WI38 (cell line): ENCODE measurements at regions not wholly inside any gene's neighbourhood (a gene's known extent, or its start where the extent isn't known, plus 50 kb on each side); places are given as distances from the start of the nearest gene placed in this dataset.
"Not testable (repeated sequence)": the region's sequence is repeated elsewhere in the genome, so short reads cannot be mapped to it uniquely, and the experiment has no call there.

Experiments used
- H3K4me3 ChIP-seq: 2 replicates; pipeline ENCODE4 v1.5.1; 2011; ENCODE audit warnings: low read depth, mild to moderate bottlenecking, control low read depth, low read length
- CTCF ChIP-seq: IDR thresholded peaks from 2 replicates; pipeline ENCODE4 v1.5.1; 2012; ENCODE audit warnings: low read depth, mild to moderate bottlenecking, control low read depth, low read length

- H3K4me3 ChIP-seq: not testable (repeated sequence)
Observed at GRCh38 chr15:20303248-20304171, 238.1 kb downstream of the GOLGA6L6 start.

- not testable (repeated sequence) for H3K4me3 ChIP-seq
Observed at GRCh38 chr15:20302141-20303069, 239.2 kb downstream of the GOLGA6L6 start.

GRCh38 chr15:20301471-20302081 lies 240.0 kb downstream of the GOLGA6L6 start:
- not testable (repeated sequence) for H3K4me3 ChIP-seq

GRCh38 chr15:20301041-20301390 lies 240.6 kb downstream of the GOLGA6L6 start:
- H3K4me3 ChIP-seq: not testable (repeated sequence)

GRCh38 chr15:20300351-20301040 lies 241.1 kb downstream of the GOLGA6L6 start:
- H3K4me3 ChIP-seq: not testable (repeated sequence)

- not testable (repeated sequence) for H3K4me3 ChIP-seq
Observed at GRCh38 chr15:20297603-20298123, 243.9 kb downstream of the GOLGA6L6 start.

GRCh38 chr15:20296261-20296660 lies 245.3 kb downstream of the GOLGA6L6 start:
- not testable (repeated sequence) for H3K4me3 ChIP-seq

GRCh38 chr15:20295238-20295811 lies 246.3 kb downstream of the GOLGA6L6 start:
- H3K4me3 ChIP-seq: no peak overlapping the region
- no peak for TF ChIP-seq CTCF

- no peak overlapping the region for H3K4me3 ChIP-seq
- no peak for TF ChIP-seq CTCF
Observed at GRCh38 chr15:20294651-20295237, 246.9 kb downstream of the GOLGA6L6 start.

GRCh38 chr15:20292422-20293005 lies 249.1 kb downstream of the GOLGA6L6 start:
- not testable (repeated sequence) for H3K4me3 ChIP-seq

- H3K4me3 ChIP-seq: not testable (repeated sequence)
Observed at GRCh38 chr15:20291616-20292015, 250.0 kb downstream of the GOLGA6L6 start.

GRCh38 chr15:20290606-20291005 lies 251.0 kb downstream of the GOLGA6L6 start:
- H3K4me3 ChIP-seq: not testable (repeated sequence)

GRCh38 chr15:20289538-20290103 lies 252.0 kb downstream of the GOLGA6L6 start:
- not testable (repeated sequence) for H3K4me3 ChIP-seq

GRCh38 chr15:20288800-20289537 lies 252.6 kb downstream of the GOLGA6L6 start:
- not testable (repeated sequence) for H3K4me3 ChIP-seq

GRCh38 chr15:20286559-20286958 lies 255.0 kb downstream of the GOLGA6L6 start:
- H3K4me3 ChIP-seq: not testable (repeated sequence)
